Mesenchymal stem cell (in vitro differentiated cells and primary cell): ENCODE measurements at regions not wholly inside any gene's neighbourhood (a gene's known extent, or its start where the extent isn't known, plus 50 kb on each side); places are given as distances from the start of the nearest gene placed in this dataset.

Experiments used
- DNase-seq: peaks from one replicate; pipeline ENCODE4 v3.0.0-alpha.2; 2013
- H2AFZ ChIP-seq: one replicate; pipeline ENCODE4 v1.6.1; 2013; ENCODE audit warnings: low read depth, mild to moderate bottlenecking, control low read depth, inconsistent platforms, low read length, moderate library complexity
- H2AK5ac ChIP-seq: 2 replicates; pipeline ENCODE4 v1.6.1; 2013; ENCODE audit warnings: low read length, moderate library complexity, mild to moderate bottlenecking, inconsistent platforms; ENCODE audit not compliant: severe bottlenecking
- H2BK120ac ChIP-seq: one replicate; pipeline ENCODE4 v1.6.1; 2013; ENCODE audit warnings: low read depth, mild to moderate bottlenecking, inconsistent platforms, low read length, moderate library complexity
- H2BK12ac ChIP-seq, 2 experiments: one replicate each; pipeline ENCODE4 v1.6.1; 2013; ENCODE audit warnings: inconsistent platforms in 2 of 2, low read length in 2 of 2, mild to moderate bottlenecking in 2 of 2, moderate library complexity in 2 of 2, control low read depth in 1 of 2
- H2BK15ac ChIP-seq: one replicate; pipeline ENCODE4 v1.6.1; 2013; ENCODE audit warnings: mild to moderate bottlenecking, low read depth, inconsistent platforms; ENCODE audit not compliant: poor library complexity, severe bottlenecking
- H2BK5ac ChIP-seq: 2 replicates; pipeline ENCODE4 v1.6.1; 2013; ENCODE audit warnings: low read depth, mild to moderate bottlenecking, low read length, control low read depth, inconsistent platforms; ENCODE audit not compliant: poor library complexity, severe bottlenecking
- H3K14ac ChIP-seq, 2 experiments: one replicate each; pipeline ENCODE4 v1.6.1; 2013; ENCODE audit warnings: inconsistent platforms in 2 of 2, low read length in 2 of 2, control low read depth in 1 of 2, mild to moderate bottlenecking in 1 of 2, moderate library complexity in 1 of 2
- H3K18ac ChIP-seq, 2 experiments: one replicate each; pipeline ENCODE4 v1.6.1; 2013; ENCODE audit warnings: inconsistent platforms in 2 of 2, low read length in 2 of 2, control low read depth in 1 of 2, low read depth in 1 of 2, mild to moderate bottlenecking in 1 of 2
- H3K23ac ChIP-seq, 2 experiments: one replicate each; pipeline ENCODE4 v1.6.1; 2013; ENCODE audit warnings: inconsistent platforms in 2 of 2, low read length in 2 of 2, mild to moderate bottlenecking in 2 of 2, moderate library complexity in 2 of 2, control low read depth in 1 of 2
- H3K27ac ChIP-seq: 2 replicates; pipeline ENCODE4 v1.5.1; 2013; ENCODE audit warnings: mild to moderate bottlenecking, moderate library complexity, low read length, control low read depth, inconsistent platforms; ENCODE audit not compliant: poor library complexity, severe bottlenecking
- H3K27me3 ChIP-seq, 2 experiments: 2 replicates each; pipeline versions ENCODE4 v1.6.1 to v1.7.0; 2013; ENCODE audit warnings: low read length in 2 of 2, mild to moderate bottlenecking in 2 of 2, moderate library complexity in 2 of 2, control low read depth in 1 of 2, inconsistent platforms in 1 of 2; ENCODE audit not compliant: control insufficient read depth in 1 of 2, insufficient read depth in 1 of 2
- H3K36me3 ChIP-seq, 2 experiments: 2 replicates each; pipeline versions ENCODE4 v1.6.1 to v1.7.0; 2013; ENCODE audit warnings: low read length in 2 of 2, control low read depth in 1 of 2, inconsistent platforms in 1 of 2, low read depth in 1 of 2, mild to moderate bottlenecking in 1 of 2; ENCODE audit not compliant: insufficient read depth in 2 of 2, control insufficient read depth in 1 of 2
- H3K4ac ChIP-seq, 2 experiments: one replicate each; pipeline ENCODE4 v1.6.1; 2013; ENCODE audit warnings: inconsistent platforms in 2 of 2, low read length in 2 of 2, mild to moderate bottlenecking in 2 of 2, moderate library complexity in 2 of 2, control low read depth in 1 of 2, low read depth in 1 of 2
- H3K4me1 ChIP-seq: 2 replicates; pipeline ENCODE4 v1.6.1; 2013; ENCODE audit warnings: low read depth, low read length, control low read depth; ENCODE audit not compliant: control insufficient read depth, insufficient read depth
- H3K4me2 ChIP-seq: 2 replicates; pipeline ENCODE4 v1.6.1; 2013; ENCODE audit warnings: low read length, mild to moderate bottlenecking, inconsistent platforms; ENCODE audit not compliant: poor library complexity, severe bottlenecking
- H3K4me3 ChIP-seq, 2 experiments: 2 replicates each; pipeline versions ENCODE4 v1.5.1 to v1.7.0; 2013; ENCODE audit warnings: low read length in 2 of 2, mild to moderate bottlenecking in 2 of 2, control low read depth in 1 of 2, low read depth in 1 of 2; ENCODE audit not compliant: insufficient read depth in 1 of 2
- H3K79me1 ChIP-seq: replicated peaks from 2 replicates; pipeline ENCODE4 v1.6.1; 2013; ENCODE audit warnings: mild to moderate bottlenecking, control low read depth, low read length, inconsistent platforms; ENCODE audit not compliant: poor library complexity, severe bottlenecking
- H3K9ac ChIP-seq: 2 replicates; pipeline ENCODE4 v1.7.0; 2013; ENCODE audit warnings: mild to moderate bottlenecking, low read length, moderate library complexity
- H3K9me3 ChIP-seq: 2 replicates; pipeline ENCODE4 v1.7.0; 2013; ENCODE audit warnings: mild to moderate bottlenecking, low read length; ENCODE audit not compliant: control insufficient read depth
- H4K8ac ChIP-seq: one replicate; pipeline ENCODE4 v1.6.1; 2013; ENCODE audit warnings: inconsistent platforms, mild to moderate bottlenecking, low read length, moderate library complexity
- H4K91ac ChIP-seq: one replicate; pipeline ENCODE4 v1.6.1; 2013; ENCODE audit warnings: mild to moderate bottlenecking, low read length, inconsistent platforms
- WGBS: methylation state at CpG from one replicate; pipeline ENCODE4 v1.1.7; 2013; ENCODE audit warnings: mixed read lengths; 5-methylcytosine and 5-hydroxymethylcytosine counted together

GRCh38 chr14:66383771-66384170 lies 102.4 kb upstream of the CCDC196 start:
- no peak overlapping the region for H2BK12ac ChIP-seq
- no peak overlapping the region for H2AK5ac ChIP-seq
- no peak overlapping the region for H3K4me3 ChIP-seq
- no peaks in the 10 kb centered on the region for H3K4me1 ChIP-seq
- no peak overlapping the region for H3K9ac ChIP-seq
- H3K79me1 ChIP-seq, result no peaks in the 10 kb centered on the region
- H2BK5ac ChIP-seq, result no peak overlapping the region
- no peak overlapping the region for H3K4me2 ChIP-seq
- H4K91ac ChIP-seq, result no peak overlapping the region
- no peaks in the 10 kb centered on the region for H3K9me3 ChIP-seq
- H3K27me3 ChIP-seq, result peaks cover 0 to 14% of the 10 kb centered on the region in 2 experiments
- H2BK15ac ChIP-seq, result no peak overlapping the region
- H3K36me3 ChIP-seq, result no peaks in the 10 kb centered on the region
- H3K4ac ChIP-seq, result no peak overlapping the region
- H4K8ac ChIP-seq, result no peak overlapping the region
- no peak overlapping the region for H3K18ac ChIP-seq
- no peak overlapping the region for H3K23ac ChIP-seq
- no peak overlapping the region for H3K27ac ChIP-seq
- H3K14ac ChIP-seq, result no peak overlapping the region
- no peak overlapping the region for H2AFZ ChIP-seq
- DNase-seq, result no peak
- no peak overlapping the region for H2BK120ac ChIP-seq

- Histone ChIP-seq H2BK12ac (no peak overlapping the region), H3K23ac (no peak overlapping the region), H3K27ac (no peak overlapping the region), H3K36me3 (no peaks in the 10 kb centered on the region), H3K4ac (no peak overlapping the region), H3K14ac (no peak overlapping the region), H3K4me1 (no peaks in the 10 kb centered on the region), H2AK5ac (no peak overlapping the region), H4K8ac (no peak overlapping the region), H3K79me1 (no peaks in the 10 kb centered on the region), H3K4me3 (no peak overlapping the region), H2BK120ac (no peak overlapping the region), H3K9ac (no peak overlapping the region), H2BK5ac (no peak overlapping the region), H3K4me2 (no peak overlapping the region), H3K27me3 (no peaks in the 10 kb centered on the region), H4K91ac (no peak overlapping the region), H2BK15ac (no peak overlapping the region), H3K18ac (no peak overlapping the region), H3K9me3 (no peaks in the 10 kb centered on the region), H2AFZ (no peak overlapping the region)
- 83% methylated on average over 4 of the region's 4 CpGs for WGBS
- DNase-seq, result no peak
Observed at GRCh38 chr14:66388516-66388915, 97.7 kb upstream of the CCDC196 start.

- Histone ChIP-seq H2BK12ac (no peak overlapping the region), H2BK15ac (no peak overlapping the region), H3K9ac (no peak overlapping the region), H2AFZ (no peak overlapping the region), H3K4ac (no peak overlapping the region), H3K4me1 (no peaks in the 10 kb centered on the region), H2BK5ac (no peak overlapping the region), H3K4me3 (no peak overlapping the region), H3K18ac (no peak overlapping the region), H2BK120ac (no peak overlapping the region), H3K23ac (no peak overlapping the region), H3K27ac (no peak overlapping the region), H4K8ac (no peak overlapping the region), H4K91ac (no peak overlapping the region), H3K27me3 (no peaks in the 10 kb centered on the region), H2AK5ac (no peak overlapping the region), H3K79me1 (no peaks in the 10 kb centered on the region), H3K14ac (no peak overlapping the region), H3K4me2 (no peak overlapping the region), H3K36me3 (no peaks in the 10 kb centered on the region), H3K9me3 (no peaks in the 10 kb centered on the region)
- WGBS, result 83% methylated on average over 1 of the region's 1 CpG
- no peak for DNase-seq
Observed at GRCh38 chr14:66389481-66389880, 96.7 kb upstream of the CCDC196 start.

- Histone ChIP-seq H3K9ac (no peak overlapping the region), H3K14ac (no peak overlapping the region), H3K27me3 (peaks cover 0 to 4% of the 10 kb centered on the region in 2 experiments), H3K4me2 (no peak overlapping the region), H3K4me1 (no peaks in the 10 kb centered on the region), H3K9me3 (no peaks in the 10 kb centered on the region), H3K79me1 (no peaks in the 10 kb centered on the region), H3K18ac (no peak overlapping the region), H2AK5ac (no peak overlapping the region), H3K36me3 (no peaks in the 10 kb centered on the region), H3K27ac (no peak overlapping the region), H2AFZ (no peak overlapping the region), H3K4me3 (no peak overlapping the region), H2BK15ac (no peak overlapping the region), H2BK120ac (no peak overlapping the region), H3K4ac (no peak overlapping the region), H3K23ac (no peak overlapping the region), H2BK5ac (no peak overlapping the region), H4K91ac (no peak overlapping the region), H2BK12ac (no peak overlapping the region), H4K8ac (no peak overlapping the region)
- WGBS, result 5% methylated on average over 1 of the region's 1 CpG
- no peak for DNase-seq
Observed at GRCh38 chr14:66395300-66395699, 90.9 kb upstream of the CCDC196 start.
